ENCODE measurements at regions not wholly inside any gene's neighbourhood (a gene's known extent, or its start where the extent isn't known, plus 50 kb on each side); places are given as distances from the start of the nearest gene placed in this dataset.

DNA sequence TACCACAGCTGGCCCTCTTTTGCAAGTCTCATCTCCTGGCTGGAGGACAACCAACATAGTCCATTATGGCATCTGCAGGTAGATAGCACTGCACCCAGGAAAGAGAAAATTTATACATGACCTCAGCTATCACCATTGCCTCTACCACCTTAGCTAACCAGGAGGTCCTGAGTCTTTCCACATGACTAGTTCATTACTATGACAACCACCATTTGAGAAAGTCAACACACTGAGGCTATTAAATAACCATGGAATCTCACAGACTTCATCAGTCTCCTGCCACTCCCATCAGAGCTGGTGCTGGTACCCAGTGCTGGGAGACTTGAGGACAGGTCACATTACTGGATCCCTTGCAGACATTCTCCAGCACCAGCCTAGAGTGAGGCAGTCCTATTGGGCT is 285.9 kb downstream of the GBA3 start:
- Histone ChIP-seq H3K9me3 (ENCODE audit: control insufficient read depth in 2 of 3, insufficient read depth in 1 of 3, low read length in 3 of 3) (peaks cover 0 to 7% (median 0%) of the 10 kb centered on the region in 3 donors), H3K9ac (ENCODE audit: low read length in 3 of 3) (no peak overlapping the region), H3K27me3 (ENCODE audit: control insufficient read depth, insufficient read depth, low read length) (no peaks in the 10 kb centered on the region), H3K27ac (ENCODE audit: low read depth in 2 of 2, low read length in 2 of 2) (no peak overlapping the region), H3K4me1 (ENCODE audit: control insufficient read depth in 2 of 3, insufficient read depth in 2 of 3, low read depth in 1 of 3, low read length in 3 of 3) (no peaks in the 10 kb centered on the region), H3K36me3 (ENCODE audit: control insufficient read depth in 2 of 3, insufficient read depth in 3 of 3, low read length in 3 of 3) (no peaks in the 10 kb centered on the region), H3K4me3 (ENCODE audit: low read length in 3 of 3) (no peak overlapping the region)
- no peak for FAIRE-seq
- TF ChIP-seq, protein P1, sequence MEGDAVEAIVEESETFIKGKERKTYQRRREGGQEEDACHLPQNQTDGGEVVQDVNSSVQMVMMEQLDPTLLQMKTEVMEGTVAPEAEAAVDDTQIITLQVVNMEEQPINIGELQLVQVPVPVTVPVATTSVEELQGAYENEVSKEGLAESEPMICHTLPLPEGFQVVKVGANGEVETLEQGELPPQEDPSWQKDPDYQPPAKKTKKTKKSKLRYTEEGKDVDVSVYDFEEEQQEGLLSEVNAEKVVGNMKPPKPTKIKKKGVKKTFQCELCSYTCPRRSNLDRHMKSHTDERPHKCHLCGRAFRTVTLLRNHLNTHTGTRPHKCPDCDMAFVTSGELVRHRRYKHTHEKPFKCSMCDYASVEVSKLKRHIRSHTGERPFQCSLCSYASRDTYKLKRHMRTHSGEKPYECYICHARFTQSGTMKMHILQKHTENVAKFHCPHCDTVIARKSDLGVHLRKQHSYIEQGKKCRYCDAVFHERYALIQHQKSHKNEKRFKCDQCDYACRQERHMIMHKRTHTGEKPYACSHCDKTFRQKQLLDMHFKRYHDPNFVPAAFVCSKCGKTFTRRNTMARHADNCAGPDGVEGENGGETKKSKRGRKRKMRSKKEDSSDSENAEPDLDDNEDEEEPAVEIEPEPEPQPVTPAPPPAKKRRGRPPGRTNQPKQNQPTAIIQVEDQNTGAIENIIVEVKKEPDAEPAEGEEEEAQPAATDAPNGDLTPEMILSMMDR (IDR thresholded peaks at IDR 0.05; ENCODE audit: borderline replicate concordance, extremely low read depth, insufficient read depth) = no peak
- DNase-seq = peak in 2 of 5 donors; percentile 3 to 4
- intact Hi-C loops (cut with DNase I) = no loop called here

DNA sequence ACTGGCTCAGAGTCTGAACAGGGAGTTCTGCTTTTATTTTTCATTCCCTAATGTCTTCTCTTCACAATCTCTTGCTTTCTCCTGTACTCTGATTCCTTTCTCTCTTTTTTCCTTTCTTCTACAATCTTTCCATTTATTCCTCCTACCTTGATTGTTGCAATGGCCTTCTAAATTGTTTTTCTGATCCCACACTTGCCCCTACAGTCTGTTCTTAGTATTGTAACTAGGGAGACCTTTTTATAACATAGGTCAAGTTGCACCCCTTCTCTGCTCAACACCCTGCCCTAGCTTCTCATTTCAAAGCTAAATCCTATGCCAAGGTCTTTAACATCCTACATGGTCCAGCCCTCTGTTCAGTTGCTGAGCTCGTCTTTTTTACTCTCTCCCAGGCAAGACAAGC is 277.9 kb downstream of the GBA3 start:
- no peaks in the 10 kb centered on the region for H3K27me3 ChIP-seq (ENCODE audit: control insufficient read depth, insufficient read depth, low read length)
- FAIRE-seq (no peak), DNase-seq (no peak)
- H3K36me3 ChIP-seq (ENCODE audit: control insufficient read depth in 2 of 3, insufficient read depth in 3 of 3, low read length in 3 of 3) = no peaks in the 10 kb centered on the region
- no peak overlapping the region for H3K4me3 ChIP-seq (ENCODE audit: low read length in 3 of 3)
- H3K4me1 ChIP-seq (ENCODE audit: control insufficient read depth in 2 of 3, insufficient read depth in 2 of 3, low read depth in 1 of 3, low read length in 3 of 3) = no peaks in the 10 kb centered on the region
- intact Hi-C loops (cut with DNase I) = no loop called here
- no peak overlapping the region for H3K9ac ChIP-seq (ENCODE audit: low read length in 3 of 3)
- H3K27ac ChIP-seq (ENCODE audit: low read depth in 2 of 2, low read length in 2 of 2) = no peak overlapping the region
- H3K9me3 ChIP-seq (ENCODE audit: control insufficient read depth in 2 of 3, insufficient read depth in 1 of 3, low read length in 3 of 3) = peaks cover 0 to 3% (median 0%) of the 10 kb centered on the region in 3 donors
- TF ChIP-seq, protein P1 (IDR thresholded peaks at IDR 0.05; ENCODE audit: borderline replicate concordance, extremely low read depth, insufficient read depth) = no peak

DNA sequence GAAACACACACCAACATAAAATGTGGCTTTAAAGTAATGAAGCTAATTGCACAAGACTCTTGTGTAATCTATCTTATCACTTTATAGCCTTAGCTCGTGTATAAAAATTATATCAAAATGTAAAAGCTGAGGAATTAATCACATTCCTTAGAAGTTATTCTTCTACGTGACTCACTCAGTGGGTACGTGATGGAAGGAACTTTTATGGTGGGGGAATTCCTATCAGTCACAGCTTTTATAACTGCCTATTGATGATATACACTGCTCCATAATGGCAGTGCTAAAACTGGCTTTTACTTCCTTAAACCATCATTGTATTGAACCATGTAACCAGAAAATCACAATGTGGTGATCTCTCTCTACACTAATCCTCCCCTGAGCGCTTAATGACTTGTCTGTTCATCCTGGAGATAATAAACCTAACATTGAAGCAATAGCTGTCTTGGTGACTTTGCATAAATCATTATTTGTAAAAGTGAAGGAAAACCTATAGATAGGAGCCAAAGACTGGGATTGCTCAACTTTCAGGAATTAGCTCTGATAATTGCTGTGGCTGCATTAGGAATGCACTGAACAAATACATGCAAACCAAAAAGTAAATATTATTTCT is 276.7 kb downstream of the GBA3 start:
- Histone ChIP-seq H3K36me3 (ENCODE audit: control insufficient read depth in 2 of 3, insufficient read depth in 3 of 3, low read length in 3 of 3) (no peaks in the 10 kb centered on the region), H3K4me3 (ENCODE audit: low read length in 3 of 3) (no peak overlapping the region), H3K9ac (ENCODE audit: low read length in 3 of 3) (no peak overlapping the region), H3K27ac (ENCODE audit: low read depth in 2 of 2, low read length in 2 of 2) (no peak overlapping the region), H3K27me3 (ENCODE audit: control insufficient read depth, insufficient read depth, low read length) (no peaks in the 10 kb centered on the region), H3K4me1 (ENCODE audit: control insufficient read depth in 2 of 3, insufficient read depth in 2 of 3, low read depth in 1 of 3, low read length in 3 of 3) (no peaks in the 10 kb centered on the region), H3K9me3 (ENCODE audit: control insufficient read depth in 2 of 3, insufficient read depth in 1 of 3, low read length in 3 of 3) (no peaks in the 10 kb centered on the region)
- TF ChIP-seq, protein P1 (IDR thresholded peaks at IDR 0.05; ENCODE audit: borderline replicate concordance, extremely low read depth, insufficient read depth) = no peak
- no peak for FAIRE-seq
- intact Hi-C loops (cut with DNase I) = no loop called here
- DNase-seq = no peak

DNA sequence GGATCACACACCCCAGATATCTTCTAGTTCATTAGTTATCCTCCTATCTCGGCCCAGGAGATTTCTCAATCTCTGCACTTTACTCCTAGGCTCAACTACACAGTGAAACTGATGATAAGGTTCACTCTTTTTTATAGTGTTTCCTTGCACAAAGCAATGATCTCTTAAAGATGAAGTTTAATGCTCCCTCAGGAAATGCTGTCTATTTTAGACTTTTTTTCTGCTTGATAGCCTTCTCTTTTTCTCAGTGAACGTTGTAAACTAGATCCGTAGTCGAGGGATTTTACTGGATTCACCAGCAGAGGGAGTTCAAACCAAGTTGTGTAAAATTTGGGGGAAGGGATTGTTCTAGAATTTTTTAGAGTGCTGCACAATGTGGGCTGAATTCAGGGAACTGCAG is 269.6 kb downstream of the GBA3 start:
- no peak for FAIRE-seq
- no peak overlapping the region for H3K4me3 ChIP-seq (ENCODE audit: low read length in 3 of 3)
- H3K27me3 ChIP-seq (ENCODE audit: control insufficient read depth, insufficient read depth, low read length) = no peaks in the 10 kb centered on the region
- no peaks in the 10 kb centered on the region for H3K4me1 ChIP-seq (ENCODE audit: control insufficient read depth in 2 of 3, insufficient read depth in 2 of 3, low read depth in 1 of 3, low read length in 3 of 3)
- H3K9ac ChIP-seq (ENCODE audit: low read length in 3 of 3) = no peak overlapping the region
- no peak overlapping the region for H3K27ac ChIP-seq (ENCODE audit: low read depth in 2 of 2, low read length in 2 of 2)
- intact Hi-C loops (cut with DNase I) = no loop called here
- no peaks in the 10 kb centered on the region for H3K36me3 ChIP-seq (ENCODE audit: control insufficient read depth in 2 of 3, insufficient read depth in 3 of 3, low read length in 3 of 3)
- TF ChIP-seq, protein P1 (IDR thresholded peaks at IDR 0.05; ENCODE audit: borderline replicate concordance, extremely low read depth, insufficient read depth) = no peak
- no peaks in the 10 kb centered on the region for H3K9me3 ChIP-seq (ENCODE audit: control insufficient read depth in 2 of 3, insufficient read depth in 1 of 3, low read length in 3 of 3)
- peak in 1 of 5 donors; percentile 51 for DNase-seq
